ENCODE measurements at regions not wholly inside any gene's neighbourhood (a gene's known extent, or its start where the extent isn't known, plus 50 kb on each side); places are given as distances from the start of the nearest gene placed in this dataset.

DNA sequence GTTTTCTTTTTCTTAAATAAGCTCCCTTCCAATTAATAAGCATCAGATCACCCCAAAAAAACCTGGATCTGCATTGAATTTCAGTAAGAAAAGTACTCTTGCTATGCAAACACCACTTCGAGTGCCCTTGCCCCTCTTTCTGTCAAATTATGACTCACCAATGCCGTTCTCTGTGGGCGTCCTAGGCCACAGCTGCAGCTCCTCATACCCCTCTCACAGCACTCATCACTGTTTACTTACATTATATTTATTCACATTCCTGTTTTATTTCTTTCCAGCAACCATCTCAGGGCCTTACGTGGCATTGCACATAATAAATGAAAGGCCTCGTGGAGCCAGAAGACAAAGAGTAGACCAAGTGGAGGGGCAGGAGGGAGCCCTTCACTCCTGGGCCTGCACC lies 99.1 kb upstream of the CTTNBP2NL start:
- TF ChIP-seq CREB1 (IDR thresholded peaks at IDR 0.05) (no peak), CREB1 (CRISPR knock-in tag; IDR thresholded peaks at IDR 0.05) (no peak), ZFP36 (IDR thresholded peaks at IDR 0.05; ENCODE audit: low read depth, low read length, partially characterized antibody) (no peak), USF1 (CRISPR knock-in tag; IDR thresholded peaks at IDR 0.05) (no peak), ADNP (tag; IDR thresholded peaks at IDR 0.05) (no peak), TAF1 (IDR thresholded peaks at IDR 0.05; ENCODE audit: control insufficient read depth, extremely low read depth, insufficient read depth, low read length, severe bottlenecking) (no peak), POLR2AphosphoS5 (IDR thresholded peaks at IDR 0.05; ENCODE audit: control insufficient read depth, insufficient read depth, low read depth, low read length) (no peak), HDAC1 (IDR thresholded peaks at IDR 0.05) (no peak)
- TF ChIP-seq, protein P1, sequence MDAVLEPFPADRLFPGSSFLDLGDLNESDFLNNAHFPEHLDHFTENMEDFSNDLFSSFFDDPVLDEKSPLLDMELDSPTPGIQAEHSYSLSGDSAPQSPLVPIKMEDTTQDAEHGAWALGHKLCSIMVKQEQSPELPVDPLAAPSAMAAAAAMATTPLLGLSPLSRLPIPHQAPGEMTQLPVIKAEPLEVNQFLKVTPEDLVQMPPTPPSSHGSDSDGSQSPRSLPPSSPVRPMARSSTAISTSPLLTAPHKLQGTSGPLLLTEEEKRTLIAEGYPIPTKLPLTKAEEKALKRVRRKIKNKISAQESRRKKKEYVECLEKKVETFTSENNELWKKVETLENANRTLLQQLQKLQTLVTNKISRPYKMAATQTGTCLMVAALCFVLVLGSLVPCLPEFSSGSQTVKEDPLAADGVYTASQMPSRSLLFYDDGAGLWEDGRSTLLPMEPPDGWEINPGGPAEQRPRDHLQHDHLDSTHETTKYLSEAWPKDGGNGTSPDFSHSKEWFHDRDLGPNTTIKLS (IDR thresholded peaks at IDR 0.05; ENCODE audit: borderline replicate concordance, low read depth): no peak
- TF ChIP-seq, protein P2, sequence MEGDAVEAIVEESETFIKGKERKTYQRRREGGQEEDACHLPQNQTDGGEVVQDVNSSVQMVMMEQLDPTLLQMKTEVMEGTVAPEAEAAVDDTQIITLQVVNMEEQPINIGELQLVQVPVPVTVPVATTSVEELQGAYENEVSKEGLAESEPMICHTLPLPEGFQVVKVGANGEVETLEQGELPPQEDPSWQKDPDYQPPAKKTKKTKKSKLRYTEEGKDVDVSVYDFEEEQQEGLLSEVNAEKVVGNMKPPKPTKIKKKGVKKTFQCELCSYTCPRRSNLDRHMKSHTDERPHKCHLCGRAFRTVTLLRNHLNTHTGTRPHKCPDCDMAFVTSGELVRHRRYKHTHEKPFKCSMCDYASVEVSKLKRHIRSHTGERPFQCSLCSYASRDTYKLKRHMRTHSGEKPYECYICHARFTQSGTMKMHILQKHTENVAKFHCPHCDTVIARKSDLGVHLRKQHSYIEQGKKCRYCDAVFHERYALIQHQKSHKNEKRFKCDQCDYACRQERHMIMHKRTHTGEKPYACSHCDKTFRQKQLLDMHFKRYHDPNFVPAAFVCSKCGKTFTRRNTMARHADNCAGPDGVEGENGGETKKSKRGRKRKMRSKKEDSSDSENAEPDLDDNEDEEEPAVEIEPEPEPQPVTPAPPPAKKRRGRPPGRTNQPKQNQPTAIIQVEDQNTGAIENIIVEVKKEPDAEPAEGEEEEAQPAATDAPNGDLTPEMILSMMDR (IDR thresholded peaks at IDR 0.05 in 2 of 3, conservative IDR thresholded peaks at IDR 0.05 in 1 of 3; ENCODE audit: insufficient read depth in 2 of 3, low read depth in 1 of 3, low read length in 3 of 3): no peak
- TF ChIP-seq, protein P3, sequence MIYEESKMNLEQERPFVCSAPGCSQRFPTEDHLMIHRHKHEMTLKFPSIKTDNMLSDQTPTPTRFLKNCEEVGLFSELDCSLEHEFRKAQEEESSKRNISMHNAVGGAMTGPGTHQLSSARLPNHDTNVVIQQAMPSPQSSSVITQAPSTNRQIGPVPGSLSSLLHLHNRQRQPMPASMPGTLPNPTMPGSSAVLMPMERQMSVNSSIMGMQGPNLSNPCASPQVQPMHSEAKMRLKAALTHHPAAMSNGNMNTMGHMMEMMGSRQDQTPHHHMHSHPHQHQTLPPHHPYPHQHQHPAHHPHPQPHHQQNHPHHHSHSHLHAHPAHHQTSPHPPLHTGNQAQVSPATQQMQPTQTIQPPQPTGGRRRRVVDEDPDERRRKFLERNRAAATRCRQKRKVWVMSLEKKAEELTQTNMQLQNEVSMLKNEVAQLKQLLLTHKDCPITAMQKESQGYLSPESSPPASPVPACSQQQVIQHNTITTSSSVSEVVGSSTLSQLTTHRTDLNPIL (CRISPR knock-in tag; IDR thresholded peaks at IDR 0.05): no peak

All from K562 (cell line).